ENCODE measurements at regions not wholly inside any gene's neighbourhood (a gene's known extent, or its start where the extent isn't known, plus 50 kb on each side); places are given as distances from the start of the nearest gene placed in this dataset.

GRCh38 chr4:176484301-176484984 lies 164.7 kb downstream of the SPCS3 start:
- no peaks in the 10 kb centered on the region for H3K27me3 ChIP-seq (ENCODE audit: low read depth)
- no peaks in the 10 kb centered on the region for H3K36me3 ChIP-seq
- intact Hi-C loops (cut with micrococcal nuclease), result no loop called here
- no peaks in the 10 kb centered on the region for H3K4me1 ChIP-seq
- no peaks in the 10 kb centered on the region for H3K9me3 ChIP-seq (replicated peaks)
- TF ChIP-seq, protein P1, sequence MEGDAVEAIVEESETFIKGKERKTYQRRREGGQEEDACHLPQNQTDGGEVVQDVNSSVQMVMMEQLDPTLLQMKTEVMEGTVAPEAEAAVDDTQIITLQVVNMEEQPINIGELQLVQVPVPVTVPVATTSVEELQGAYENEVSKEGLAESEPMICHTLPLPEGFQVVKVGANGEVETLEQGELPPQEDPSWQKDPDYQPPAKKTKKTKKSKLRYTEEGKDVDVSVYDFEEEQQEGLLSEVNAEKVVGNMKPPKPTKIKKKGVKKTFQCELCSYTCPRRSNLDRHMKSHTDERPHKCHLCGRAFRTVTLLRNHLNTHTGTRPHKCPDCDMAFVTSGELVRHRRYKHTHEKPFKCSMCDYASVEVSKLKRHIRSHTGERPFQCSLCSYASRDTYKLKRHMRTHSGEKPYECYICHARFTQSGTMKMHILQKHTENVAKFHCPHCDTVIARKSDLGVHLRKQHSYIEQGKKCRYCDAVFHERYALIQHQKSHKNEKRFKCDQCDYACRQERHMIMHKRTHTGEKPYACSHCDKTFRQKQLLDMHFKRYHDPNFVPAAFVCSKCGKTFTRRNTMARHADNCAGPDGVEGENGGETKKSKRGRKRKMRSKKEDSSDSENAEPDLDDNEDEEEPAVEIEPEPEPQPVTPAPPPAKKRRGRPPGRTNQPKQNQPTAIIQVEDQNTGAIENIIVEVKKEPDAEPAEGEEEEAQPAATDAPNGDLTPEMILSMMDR (IDR thresholded peaks at IDR 0.05; ENCODE audit: borderline replicate concordance), result no peak
- no peak overlapping the region for H3K4me3 ChIP-seq
- no peak overlapping the region for H3K27ac ChIP-seq (replicated peaks)
- DNase-seq, result no peak

DNA sequence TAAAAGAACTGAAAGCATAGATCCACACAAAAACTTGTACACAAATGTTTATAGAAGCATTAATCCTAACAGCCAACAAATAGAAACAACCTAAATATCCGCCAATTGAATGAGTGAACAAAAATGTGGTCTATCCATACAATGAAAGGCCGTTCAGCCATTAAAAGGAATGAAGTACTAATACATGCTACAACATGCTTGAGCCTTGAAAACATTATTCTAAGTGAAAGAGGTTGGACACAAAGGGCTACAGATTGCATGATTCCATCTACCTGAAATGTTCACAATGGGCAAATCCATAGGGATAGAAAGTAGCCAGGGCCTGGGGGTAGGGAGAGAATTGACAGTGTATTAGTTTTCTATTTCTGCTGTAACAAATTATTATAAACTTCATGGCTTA lies 169.2 kb downstream of the SPCS3 start:
- Histone ChIP-seq H3K9me3 (replicated peaks) (no peaks in the 10 kb centered on the region), H3K4me1 (no peaks in the 10 kb centered on the region), H3K36me3 (no peaks in the 10 kb centered on the region), H3K27ac (replicated peaks) (no peak overlapping the region), H3K4me3 (no peak overlapping the region), H3K27me3 (ENCODE audit: low read depth) (no peaks in the 10 kb centered on the region)
- intact Hi-C loops (cut with micrococcal nuclease), result no loop called here
- TF ChIP-seq, protein P1 (IDR thresholded peaks at IDR 0.05; ENCODE audit: borderline replicate concordance), result no peak
- DNase-seq, result no peak

- Histone ChIP-seq H3K27me3 (ENCODE audit: low read depth) (no peaks in the 10 kb centered on the region), H3K4me3 (peak overlapping the region; percentile 6), H3K27ac (replicated peaks) (peak overlapping the region; percentile 76), H3K9me3 (replicated peaks) (peaks cover 16% of the 10 kb centered on the region), H3K36me3 (no peaks in the 10 kb centered on the region), H3K4me1 (no peaks in the 10 kb centered on the region)
- DNase-seq, result no peak
- intact Hi-C loops (cut with micrococcal nuclease), result no loop called here
- TF ChIP-seq, protein P1 (IDR thresholded peaks at IDR 0.05; ENCODE audit: borderline replicate concordance), result no peak
Measured at GRCh38 chr4:176492646-176493302, 173.0 kb downstream of the SPCS3 start.

GRCh38 chr4:176498617-176499256 lies 179.0 kb downstream of the SPCS3 start:
- H3K36me3 ChIP-seq, result no peaks in the 10 kb centered on the region
- no peak overlapping the region for H3K27ac ChIP-seq (replicated peaks)
- no peak for DNase-seq
- H3K9me3 ChIP-seq (replicated peaks), result peaks cover 16% of the 10 kb centered on the region
- no peaks in the 10 kb centered on the region for H3K4me1 ChIP-seq
- no peaks in the 10 kb centered on the region for H3K27me3 ChIP-seq (ENCODE audit: low read depth)
- TF ChIP-seq, protein P1 (IDR thresholded peaks at IDR 0.05; ENCODE audit: borderline replicate concordance), result no peak
- no peak overlapping the region for H3K4me3 ChIP-seq
- intact Hi-C loops (cut with micrococcal nuclease), result no loop called here

- no peaks in the 10 kb centered on the region for H3K36me3 ChIP-seq
Measured at GRCh38 chr4:176499518-176499917, 179.8 kb downstream of the SPCS3 start.

More at GRCh38 chr4:176499518-176499917, 179.8 kb downstream of the SPCS3 start:
- no peaks in the 10 kb centered on the region for H3K27me3 ChIP-seq (ENCODE audit: low read depth)
- no peaks in the 10 kb centered on the region for H3K4me1 ChIP-seq
- DNase-seq, result no peak
- TF ChIP-seq, protein P1 (IDR thresholded peaks at IDR 0.05; ENCODE audit: borderline replicate concordance), result no peak
- H3K27ac ChIP-seq (replicated peaks), result no peak overlapping the region
- no peak overlapping the region for H3K4me3 ChIP-seq
- H3K9me3 ChIP-seq (replicated peaks), result peaks cover 16% of the 10 kb centered on the region
- intact Hi-C loops (cut with micrococcal nuclease), result no loop called here
